Left ventricle myocardium inferior (tissue), 1 donor: ENCODE measurements at regions not wholly inside any gene's neighbourhood (a gene's known extent, or its start where the extent isn't known, plus 50 kb on each side); places are given as distances from the start of the nearest gene placed in this dataset.

Source experiments
- DNase-seq: peaks from one replicate; pipeline ENCODE4 v3.0.0-alpha.2; 2020
- H3K27ac ChIP-seq: fragments of 200-600 bp; replicated peaks from 2 replicates; pipeline ENCODE4 v1.8.0; 2021
- H3K27me3 ChIP-seq: fragments of 200-600 bp; 2 replicates; pipeline ENCODE4 v1.8.0; 2021; ENCODE audit warnings: low read depth
- H3K36me3 ChIP-seq: fragments of 200-600 bp; 2 replicates; pipeline ENCODE4 v1.8.0; 2021
- H3K4me1 ChIP-seq: fragments of 200-600 bp; 2 replicates; pipeline ENCODE4 v1.8.0; 2021
- H3K4me3 ChIP-seq: fragments of 200-600 bp; 2 replicates; pipeline ENCODE4 v1.8.0; 2021; ENCODE audit warnings: mild to moderate bottlenecking, moderate library complexity
- H3K9me3 ChIP-seq: fragments of 200-600 bp; replicated peaks from 2 replicates; pipeline ENCODE4 v1.8.0; 2021
- CTCF ChIP-seq: fragments of 200-600 bp; IDR thresholded peaks from 2 replicates; pipeline ENCODE4 v1.8.0; 2021; ENCODE audit warnings: antibody characterized with exemption, mild to moderate bottlenecking, borderline replicate concordance
- intact Hi-C: fragments of 100-400 bp; cut with micrococcal nuclease; formaldehyde crosslinking; loops from one replicate; pipeline ENCODE4 v1.11.0; 2022
- donor health status: DM: no; HTN: yes; CAD: no; lungs with severe emphysema.

- no peaks in the 10 kb centered on the region for H3K27me3 ChIP-seq
- H3K36me3 ChIP-seq = no peaks in the 10 kb centered on the region
- no peak overlapping the region for H3K4me3 ChIP-seq
- intact Hi-C loops = no loop called here
- H3K27ac ChIP-seq = no peak overlapping the region
- no peak for TF ChIP-seq CTCF
- no peak for DNase-seq
- no peaks in the 10 kb centered on the region for H3K4me1 ChIP-seq
- H3K9me3 ChIP-seq = no peaks in the 10 kb centered on the region
Observed at GRCh38 chr4:126568652-126569570, 1063.8 kb upstream of the INTU start.

- Histone ChIP-seq H3K27me3 (no peaks in the 10 kb centered on the region), H3K4me1 (no peaks in the 10 kb centered on the region), H3K9me3 (no peaks in the 10 kb centered on the region), H3K36me3 (no peaks in the 10 kb centered on the region), H3K27ac (no peak overlapping the region), H3K4me3 (no peak overlapping the region)
- DNase-seq = no peak
- no peak for TF ChIP-seq CTCF
- intact Hi-C loops = no loop called here
Observed at GRCh38 chr4:126572264-126572663, 1060.5 kb upstream of the INTU start.

- Histone ChIP-seq H3K4me1 (no peaks in the 10 kb centered on the region), H3K9me3 (peaks cover 31% of the 10 kb centered on the region), H3K27me3 (no peaks in the 10 kb centered on the region), H3K27ac (no peak overlapping the region), H3K4me3 (no peak overlapping the region), H3K36me3 (no peaks in the 10 kb centered on the region)
- DNase-seq = no peak
- TF ChIP-seq CTCF = no peak
- intact Hi-C loops = no loop called here
Observed at GRCh38 chr4:126582737-126583136, 1050.0 kb upstream of the INTU start.

- intact Hi-C loops = no loop called here
- H3K36me3 ChIP-seq = no peaks in the 10 kb centered on the region
- no peak for DNase-seq
- H3K9me3 ChIP-seq = peaks cover 37% of the 10 kb centered on the region
- no peak overlapping the region for H3K4me3 ChIP-seq
- TF ChIP-seq CTCF = peak; percentile 12
- H3K27me3 ChIP-seq = no peaks in the 10 kb centered on the region
- no peaks in the 10 kb centered on the region for H3K4me1 ChIP-seq
- H3K27ac ChIP-seq = no peak overlapping the region
Observed at GRCh38 chr4:126583509-126583908, 1049.2 kb upstream of the INTU start.

GRCh38 chr4:126591583-126591982, 1041.2 kb upstream of the INTU start:
- intact Hi-C loops = no loop called here
- DNase-seq = no peak
- no peak for TF ChIP-seq CTCF

More at GRCh38 chr4:126591583-126591982, 1041.2 kb upstream of the INTU start:
- H3K4me1 ChIP-seq = no peaks in the 10 kb centered on the region
- no peak overlapping the region for H3K4me3 ChIP-seq
- no peaks in the 10 kb centered on the region for H3K27me3 ChIP-seq
- H3K9me3 ChIP-seq = peaks cover 31% of the 10 kb centered on the region
- H3K36me3 ChIP-seq = no peaks in the 10 kb centered on the region
- H3K27ac ChIP-seq = no peak overlapping the region
